Lower leg skin (tissue), 4 donors: ENCODE measurements at regions not wholly inside any gene's neighbourhood (a gene's known extent, or its start where the extent isn't known, plus 50 kb on each side); places are given as distances from the start of the nearest gene placed in this dataset.
A peak's percentile ranks its signal among the peaks of the same experiment; 100 is the strongest.

Experiments used
- DNase-seq, 2 donors: peaks; one replicate each; pipeline ENCODE4 v3.0.0-alpha.2; 2019; ENCODE audit warnings: low spot score in 2 of 2
- H3K4me3 ChIP-seq: fragments of 200-600 bp; sonication (generic); 2 replicates; pipeline ENCODE4 v1.5.1; 2017; ENCODE audit warnings: mild to moderate bottlenecking, low read depth; ENCODE audit not compliant: poor library complexity, severe bottlenecking
- CTCF ChIP-seq, 3 donors: fragments of 450-650 bp; IDR thresholded peaks; one replicate each; pipeline ENCODE4 v1.5.1; 2016; ENCODE audit warnings: antibody characterized with exemption in 3 of 3, mild to moderate bottlenecking in 3 of 3, moderate library complexity in 2 of 3
- POLR2A ChIP-seq, 2 donors: fragments of 450-650 bp; IDR thresholded peaks; one replicate each; pipeline ENCODE4 v1.6.1; 2016 to 2017; ENCODE audit warnings: antibody characterized with exemption in 2 of 2, mild to moderate bottlenecking in 1 of 2, moderate library complexity in 1 of 2
- WGBS, 2 donors: methylation state at CpG; one replicate each; pipeline ENCODE4 v1.1.5; 2018; 5-methylcytosine and 5-hydroxymethylcytosine counted together
- intact Hi-C: fragments of 100-400 bp; cut with DNase I; formaldehyde crosslinking; loops from one replicate; pipeline ENCODE4 v1.15.0; 2023; ENCODE audit warnings: low total_unique reads

- TF ChIP-seq CTCF (IDR thresholded peaks at IDR 0.05) (no peak), POLR2A (IDR thresholded peaks at IDR 0.05) (no peak)
- H3K4me3 ChIP-seq = no peak overlapping the region
- no peak for DNase-seq
- 79 to 80% methylated on average over 11 of the region's 11 CpGs for WGBS, 2 donors
- intact Hi-C loops = no loop called here
Measured at GRCh38 chr13:29909081-29909730, 58.8 kb upstream of the UBL3 start.

- intact Hi-C loops = no loop called here
- H3K4me3 ChIP-seq = no peak overlapping the region
- TF ChIP-seq CTCF (IDR thresholded peaks at IDR 0.05) = no peak
- TF ChIP-seq POLR2A (IDR thresholded peaks at IDR 0.05) = no peak
- peak; percentile 76 to 92 for DNase-seq
- 32 to 34% methylated on average over 8 of the region's 8 CpGs for WGBS, 2 donors
Measured at GRCh38 chr13:29908416-29909080, 58.1 kb upstream of the UBL3 start.

- no peak overlapping the region for H3K4me3 ChIP-seq
- 73 to 78% methylated on average over 8 of the region's 8 CpGs for WGBS, 2 donors
- DNase-seq = no peak
- intact Hi-C loops = no loop called here
- no peak for TF ChIP-seq CTCF (IDR thresholded peaks at IDR 0.05)
- no peak for TF ChIP-seq POLR2A (IDR thresholded peaks at IDR 0.05)
Measured at GRCh38 chr13:29907670-29908069, 57.3 kb upstream of the UBL3 start.

- no peak overlapping the region for H3K4me3 ChIP-seq
- TF ChIP-seq POLR2A (IDR thresholded peaks at IDR 0.05) (no peak), CTCF (IDR thresholded peaks at IDR 0.05) (no peak)
- DNase-seq = no peak
- intact Hi-C loops = no loop called here
- WGBS, 2 donors = 74 to 80% methylated on average over 6 of the region's 6 CpGs
Measured at GRCh38 chr13:29906432-29907011, 56.1 kb upstream of the UBL3 start.

GRCh38 chr13:29905845-29906244, 55.4 kb upstream of the UBL3 start:
- no peak overlapping the region for H3K4me3 ChIP-seq
- TF ChIP-seq CTCF (IDR thresholded peaks at IDR 0.05) (no peak), POLR2A (IDR thresholded peaks at IDR 0.05) (no peak)
- DNase-seq = peak in 1 of 2 donors; percentile 83

More at GRCh38 chr13:29905845-29906244, 55.4 kb upstream of the UBL3 start:
- 34 to 45% methylated on average over 3 of the region's 3 CpGs for WGBS, 2 donors
- intact Hi-C loops = no loop called here
